ENCODE measurements at regions not wholly inside any gene's neighbourhood (a gene's known extent, or its start where the extent isn't known, plus 50 kb on each side); places are given as distances from the start of the nearest gene placed in this dataset.

GRCh38 chr6:21961226-21961625, 335.6 kb downstream of the PRL start:
- no peaks in the 10 kb centered on the region for H3K27me3 Mint-ChIP-seq

GRCh38 chr6:21965016-21965415, 331.8 kb downstream of the PRL start:
- peaks cover 2% of the 10 kb centered on the region for H3K27me3 Mint-ChIP-seq
- H3K4me1 Mint-ChIP-seq, result peaks cover 5% of the 10 kb centered on the region
- no peaks in the 10 kb centered on the region for H3K36me3 Mint-ChIP-seq (ENCODE audit: low read depth)
- H3K27ac Mint-ChIP-seq, result no peak overlapping the region
- no peak overlapping the region for H3K4me3 Mint-ChIP-seq
- no peaks in the 10 kb centered on the region for H3K9me3 Mint-ChIP-seq
- POLR2A ChIA-PET, result no interaction called here
- CTCF ChIA-PET, result no interaction called here
- no peak for DNase-seq

More at GRCh38 chr6:21961226-21961625, 335.6 kb downstream of the PRL start:
- DNase-seq, result no peak
- H3K4me1 Mint-ChIP-seq, result peaks cover 5% of the 10 kb centered on the region
- ChIA-PET CTCF (interaction anchor here (1.5 kb wide), 1 partner anchor 38 kb away, joined by 3 read pairs; no protein-coding TSS in a partner anchor), POLR2A (no interaction called here)
- no peak overlapping the region for H3K4me3 Mint-ChIP-seq
- no peaks in the 10 kb centered on the region for H3K36me3 Mint-ChIP-seq (ENCODE audit: low read depth)
- H3K9me3 Mint-ChIP-seq, result no peaks in the 10 kb centered on the region
- no peak overlapping the region for H3K27ac Mint-ChIP-seq

- no peak overlapping the region for H3K27ac Mint-ChIP-seq
- DNase-seq, result no peak
- ChIA-PET POLR2A (interaction anchor here (0.7 kb wide), 1 partner anchor 20 kb away, joined by 6 read pairs; no protein-coding TSS in a partner anchor), CTCF (no interaction called here)
- no peaks in the 10 kb centered on the region for H3K36me3 Mint-ChIP-seq (ENCODE audit: low read depth)
- peaks cover 5% of the 10 kb centered on the region for H3K4me1 Mint-ChIP-seq
- no peaks in the 10 kb centered on the region for H3K9me3 Mint-ChIP-seq
- peaks cover 2% of the 10 kb centered on the region for H3K27me3 Mint-ChIP-seq
- no peak overlapping the region for H3K4me3 Mint-ChIP-seq
Observed at GRCh38 chr6:21965953-21966539, 330.8 kb downstream of the PRL start.

- no peak for DNase-seq
- H3K27me3 Mint-ChIP-seq, result peaks cover 2% of the 10 kb centered on the region
Observed at GRCh38 chr6:21967056-21967974, 329.5 kb downstream of the PRL start.

GRCh38 chr6:21968411-21968810, 328.4 kb downstream of the PRL start:
- DNase-seq, result no peak
- CTCF ChIA-PET, result no interaction called here
- no peaks in the 10 kb centered on the region for H3K36me3 Mint-ChIP-seq (ENCODE audit: low read depth)

More at GRCh38 chr6:21967056-21967974, 329.5 kb downstream of the PRL start:
- Mint-ChIP-seq H3K36me3 (ENCODE audit: low read depth) (no peaks in the 10 kb centered on the region), H3K27ac (no peak overlapping the region), H3K4me1 (peaks cover 5% of the 10 kb centered on the region), H3K4me3 (no peak overlapping the region), H3K9me3 (no peaks in the 10 kb centered on the region)
- CTCF ChIA-PET, result interaction anchor here (0.5 kb wide), 1 partner anchor 17 kb away, joined by 3 read pairs; no protein-coding TSS in a partner anchor
- POLR2A ChIA-PET, result interaction anchor here (0.7 kb wide), 1 partner anchor 19 kb away, joined by 6 read pairs; no protein-coding TSS in a partner anchor

GRCh38 chr6:21969192-21969591, 327.6 kb downstream of the PRL start:
- Mint-ChIP-seq H3K27ac (no peak overlapping the region), H3K9me3 (no peaks in the 10 kb centered on the region), H3K36me3 (ENCODE audit: low read depth) (no peaks in the 10 kb centered on the region), H3K27me3 (peaks cover 2% of the 10 kb centered on the region), H3K4me3 (no peak overlapping the region), H3K4me1 (peaks cover 5% of the 10 kb centered on the region)
- ChIA-PET CTCF (no interaction called here), POLR2A (no interaction called here)
- no peak for DNase-seq

More at GRCh38 chr6:21968411-21968810, 328.4 kb downstream of the PRL start:
- Mint-ChIP-seq H3K27me3 (peaks cover 2% of the 10 kb centered on the region), H3K4me3 (no peak overlapping the region), H3K9me3 (no peaks in the 10 kb centered on the region), H3K27ac (no peak overlapping the region), H3K4me1 (peaks cover 5% of the 10 kb centered on the region)
- POLR2A ChIA-PET, result no interaction called here

GRCh38 chr6:21970569-21971300, 326.1 kb downstream of the PRL start:
- Mint-ChIP-seq H3K9me3 (no peaks in the 10 kb centered on the region), H3K27ac (no peak overlapping the region), H3K4me3 (no peak overlapping the region), H3K4me1 (no peaks in the 10 kb centered on the region), H3K36me3 (ENCODE audit: low read depth) (no peaks in the 10 kb centered on the region), H3K27me3 (peaks cover 2% of the 10 kb centered on the region)
- CTCF ChIA-PET, result no interaction called here
- POLR2A ChIA-PET, result interaction anchor here (0.6 kb wide), 3 partner anchors 44 to 382 kb away, joined by 3 read pairs; no protein-coding TSS in a partner anchor
- no peak for DNase-seq

- CTCF ChIA-PET, result no interaction called here
- POLR2A ChIA-PET, result interaction anchor here (0.6 kb wide), 1 partner anchor 43 kb away, joined by 3 read pairs; no protein-coding TSS in a partner anchor
- peaks cover 2% of the 10 kb centered on the region for H3K27me3 Mint-ChIP-seq
- no peak for DNase-seq
- H3K27ac Mint-ChIP-seq, result no peak overlapping the region
- H3K9me3 Mint-ChIP-seq, result no peaks in the 10 kb centered on the region
- H3K36me3 Mint-ChIP-seq (ENCODE audit: low read depth), result no peaks in the 10 kb centered on the region
- H3K4me3 Mint-ChIP-seq, result no peak overlapping the region
- no peaks in the 10 kb centered on the region for H3K4me1 Mint-ChIP-seq
Observed at GRCh38 chr6:21971541-21971940, 325.3 kb downstream of the PRL start.

- H3K36me3 Mint-ChIP-seq (ENCODE audit: low read depth), result no peaks in the 10 kb centered on the region
- no peak overlapping the region for H3K27ac Mint-ChIP-seq
- H3K9me3 Mint-ChIP-seq, result no peaks in the 10 kb centered on the region
- no peaks in the 10 kb centered on the region for H3K4me1 Mint-ChIP-seq
- no peaks in the 10 kb centered on the region for H3K27me3 Mint-ChIP-seq
- no peak overlapping the region for H3K4me3 Mint-ChIP-seq
- DNase-seq, result no peak
- ChIA-PET POLR2A (no interaction called here), CTCF (no interaction called here)
Observed at GRCh38 chr6:21972516-21972915, 324.3 kb downstream of the PRL start.

GRCh38 chr6:21977346-21977745, 319.5 kb downstream of the PRL start:
- POLR2A ChIA-PET, result no interaction called here
- Mint-ChIP-seq H3K4me3 (no peak overlapping the region), H3K4me1 (peaks cover 10% of the 10 kb centered on the region), H3K36me3 (ENCODE audit: low read depth) (no peaks in the 10 kb centered on the region), H3K27me3 (no peaks in the 10 kb centered on the region), H3K9me3 (no peaks in the 10 kb centered on the region), H3K27ac (no peak overlapping the region)
- CTCF ChIA-PET, result no interaction called here
- DNase-seq, result no peak

- ChIA-PET POLR2A (no interaction called here), CTCF (no interaction called here)
- H3K4me3 Mint-ChIP-seq, result no peak overlapping the region
- H3K9me3 Mint-ChIP-seq, result peaks cover 3% of the 10 kb centered on the region
- no peaks in the 10 kb centered on the region for H3K36me3 Mint-ChIP-seq (ENCODE audit: low read depth)
- DNase-seq, result no peak
- peaks cover 10% of the 10 kb centered on the region for H3K4me1 Mint-ChIP-seq
- no peak overlapping the region for H3K27ac Mint-ChIP-seq
- no peaks in the 10 kb centered on the region for H3K27me3 Mint-ChIP-seq
Observed at GRCh38 chr6:21981235-21981833, 315.5 kb downstream of the PRL start.

- POLR2A ChIA-PET, result no interaction called here
Observed at GRCh38 chr6:21984135-21984534, 312.7 kb downstream of the PRL start.

More at GRCh38 chr6:21984135-21984534, 312.7 kb downstream of the PRL start:
- H3K27me3 Mint-ChIP-seq, result no peaks in the 10 kb centered on the region
- H3K36me3 Mint-ChIP-seq (ENCODE audit: low read depth), result no peaks in the 10 kb centered on the region
- H3K4me1 Mint-ChIP-seq, result peaks cover 23% of the 10 kb centered on the region
- CTCF ChIA-PET, result no interaction called here
- peaks cover 3% of the 10 kb centered on the region for H3K9me3 Mint-ChIP-seq
- DNase-seq, result no peak
- H3K27ac Mint-ChIP-seq, result no peak overlapping the region
- no peak overlapping the region for H3K4me3 Mint-ChIP-seq
